ENCODE measurements at regions not wholly inside any gene's neighbourhood (a gene's known extent, or its start where the extent isn't known, plus 50 kb on each side); places are given as distances from the start of the nearest gene placed in this dataset.

DNA sequence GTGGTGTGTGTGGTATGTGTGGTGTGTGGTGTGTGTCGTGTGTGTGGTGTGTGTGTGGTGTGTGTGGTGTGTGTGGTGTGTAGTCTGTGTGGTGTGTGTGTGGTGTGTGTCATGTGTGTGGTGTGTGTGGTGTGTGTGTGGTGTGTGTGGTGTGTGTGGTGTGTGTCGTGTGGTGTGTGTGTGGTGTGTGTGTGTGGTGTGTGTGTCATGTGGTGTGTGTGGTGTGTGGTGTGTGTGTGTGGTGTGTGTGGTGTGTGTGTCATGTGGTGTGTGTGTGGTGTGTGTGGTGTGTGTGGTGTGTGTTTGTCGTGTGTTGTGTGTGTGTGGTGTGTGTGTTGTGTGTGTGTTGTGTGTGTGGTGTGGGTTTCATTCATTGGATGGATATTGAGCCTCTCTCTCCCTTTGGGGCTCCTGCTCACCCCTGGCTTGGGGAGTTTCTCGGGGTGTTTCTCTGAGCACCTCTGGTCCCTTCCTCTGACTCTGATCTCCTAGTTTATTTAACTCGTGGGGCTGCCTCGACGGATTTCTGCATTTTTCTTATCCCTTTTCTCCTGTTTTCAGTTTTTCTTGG, 145.8 kb downstream of the DNAJB6 start:
- DNase-seq, result no peak

DNA sequence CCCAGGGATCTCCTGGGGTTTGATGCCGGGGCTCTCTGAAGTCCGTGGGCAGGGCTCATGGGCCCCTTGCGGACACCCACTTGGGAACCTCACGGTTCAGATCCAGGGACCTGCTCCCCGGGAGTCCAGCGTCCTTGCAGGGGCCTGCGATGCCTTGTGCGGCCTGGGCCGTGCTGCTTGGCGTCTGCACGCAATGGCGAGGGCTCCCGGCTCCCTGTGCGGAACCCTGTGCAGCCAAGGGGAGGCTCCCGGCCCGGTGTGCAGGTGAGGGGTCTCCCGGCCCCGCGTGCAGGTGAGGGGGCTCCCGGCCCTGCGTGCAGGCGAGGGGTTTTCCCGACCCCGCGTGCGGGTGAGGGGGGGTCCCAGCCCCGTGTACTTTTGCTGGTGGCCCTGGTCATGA, 146.7 kb downstream of the DNAJB6 start:
- no peak for DNase-seq

DNA sequence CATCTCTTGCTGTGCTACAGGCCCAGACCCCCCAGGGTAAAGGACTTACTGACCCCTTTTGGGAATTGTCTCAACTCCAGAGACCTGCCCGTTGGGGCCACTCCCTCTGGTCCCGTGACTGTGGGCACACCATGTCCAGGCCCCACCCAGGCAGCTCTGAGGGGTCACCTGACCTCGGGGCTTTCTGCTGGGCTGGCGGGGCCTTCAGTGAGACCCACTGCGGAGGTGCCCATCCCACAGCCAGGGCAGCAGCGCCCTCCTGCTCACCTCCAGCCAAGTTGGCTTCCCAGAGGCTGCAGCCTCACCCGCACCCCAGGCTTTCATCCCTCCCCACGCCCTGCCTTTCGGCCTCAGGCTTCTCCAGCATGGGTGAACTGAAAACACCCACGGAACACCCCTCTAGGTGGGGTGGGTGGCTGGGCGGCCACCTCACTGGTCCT, 147.2 kb downstream of the DNAJB6 start:
- DNase-seq, result no peak

DNA sequence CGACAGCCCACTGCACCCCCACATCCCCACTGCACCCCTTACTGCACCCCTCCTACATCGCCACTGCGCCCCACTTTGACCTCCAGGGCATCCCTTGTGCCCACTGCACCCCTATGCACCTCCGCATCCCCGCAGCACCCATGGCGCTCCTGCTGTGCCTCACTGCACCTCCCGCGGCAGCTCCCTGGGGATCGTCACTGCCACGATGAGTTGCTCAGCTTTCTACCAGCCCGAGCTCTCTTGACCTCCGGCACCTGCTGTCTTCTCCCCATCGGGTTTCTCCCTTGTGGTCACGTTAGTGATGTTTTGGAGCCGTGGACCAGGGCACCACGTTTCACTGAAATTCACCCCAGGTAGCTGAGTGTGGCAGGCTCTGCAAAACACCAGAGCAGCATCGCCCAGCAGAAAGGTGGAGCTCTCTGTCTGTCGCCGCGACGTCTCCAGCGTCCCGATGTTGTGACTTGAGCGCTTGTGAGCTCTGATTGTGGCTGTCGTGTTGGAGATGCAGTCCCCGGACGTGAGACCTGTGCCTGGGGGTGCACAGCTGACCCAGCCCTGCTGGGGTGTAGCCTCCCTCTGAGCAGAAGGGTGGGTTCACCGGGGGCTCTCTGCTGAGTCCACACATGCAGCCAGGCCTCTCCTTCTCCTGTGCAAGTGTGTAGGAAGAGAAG, 147.7 kb downstream of the DNAJB6 start:
- DNase-seq, result no peak

DNA sequence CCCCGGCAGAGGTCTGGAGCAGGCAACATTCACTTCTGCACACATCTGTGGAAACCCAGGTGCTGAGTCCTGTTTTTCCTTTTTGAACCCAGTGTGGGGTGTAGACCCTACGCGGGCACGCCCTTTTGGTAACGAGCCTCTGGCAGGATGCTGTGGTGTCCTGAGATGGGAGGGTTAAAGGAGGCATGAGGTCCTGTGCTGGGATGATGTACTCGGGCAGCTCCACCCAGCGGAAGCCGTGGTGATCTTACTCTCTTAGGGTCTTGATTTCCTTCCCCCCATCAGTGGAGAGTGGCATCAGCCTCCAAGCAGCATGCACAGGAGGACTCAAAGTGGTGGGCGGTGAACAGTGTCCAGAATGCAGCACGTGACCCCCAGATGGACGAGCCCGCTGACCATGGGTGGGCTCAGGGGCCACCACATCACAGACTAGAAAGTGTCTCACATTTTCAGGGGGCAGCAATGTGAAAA, 148.6 kb downstream of the DNAJB6 start:
- no peak for DNase-seq

DNA sequence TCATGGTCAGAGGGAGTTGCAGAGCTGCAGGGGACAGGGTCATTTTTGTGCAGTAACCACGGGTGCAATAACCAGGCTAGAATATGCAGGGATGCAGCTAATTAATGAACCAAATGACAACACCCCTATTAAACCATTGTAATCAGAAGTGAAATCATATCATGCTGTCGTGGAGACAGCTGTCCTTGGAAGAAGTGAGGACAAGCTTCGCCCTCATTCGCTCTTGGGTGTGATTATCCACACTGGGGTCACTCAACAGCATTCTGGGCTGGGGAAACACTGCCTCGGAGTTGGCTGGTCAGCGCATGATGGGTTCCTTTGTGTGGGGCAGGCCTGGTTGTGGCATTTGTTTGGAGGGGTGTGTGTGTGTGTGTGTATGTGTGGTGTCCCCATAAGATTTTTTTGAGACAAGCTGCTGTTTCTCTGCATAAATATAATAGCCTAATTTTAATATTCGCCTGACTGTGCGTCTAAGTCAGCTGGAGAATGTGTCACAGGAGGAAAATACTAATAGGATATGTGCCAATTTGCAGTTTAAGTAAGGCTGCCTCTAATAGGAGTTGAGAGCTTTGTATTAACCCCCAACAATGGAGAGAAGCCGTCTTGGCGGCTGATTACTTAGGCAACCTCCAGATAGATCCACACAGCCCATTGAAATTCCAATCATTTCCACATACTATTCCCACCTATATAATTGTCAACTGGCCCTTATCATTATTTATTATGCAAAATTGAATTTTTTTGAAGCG, 149.4 kb downstream of the DNAJB6 start:
- no peak for DNase-seq

DNA sequence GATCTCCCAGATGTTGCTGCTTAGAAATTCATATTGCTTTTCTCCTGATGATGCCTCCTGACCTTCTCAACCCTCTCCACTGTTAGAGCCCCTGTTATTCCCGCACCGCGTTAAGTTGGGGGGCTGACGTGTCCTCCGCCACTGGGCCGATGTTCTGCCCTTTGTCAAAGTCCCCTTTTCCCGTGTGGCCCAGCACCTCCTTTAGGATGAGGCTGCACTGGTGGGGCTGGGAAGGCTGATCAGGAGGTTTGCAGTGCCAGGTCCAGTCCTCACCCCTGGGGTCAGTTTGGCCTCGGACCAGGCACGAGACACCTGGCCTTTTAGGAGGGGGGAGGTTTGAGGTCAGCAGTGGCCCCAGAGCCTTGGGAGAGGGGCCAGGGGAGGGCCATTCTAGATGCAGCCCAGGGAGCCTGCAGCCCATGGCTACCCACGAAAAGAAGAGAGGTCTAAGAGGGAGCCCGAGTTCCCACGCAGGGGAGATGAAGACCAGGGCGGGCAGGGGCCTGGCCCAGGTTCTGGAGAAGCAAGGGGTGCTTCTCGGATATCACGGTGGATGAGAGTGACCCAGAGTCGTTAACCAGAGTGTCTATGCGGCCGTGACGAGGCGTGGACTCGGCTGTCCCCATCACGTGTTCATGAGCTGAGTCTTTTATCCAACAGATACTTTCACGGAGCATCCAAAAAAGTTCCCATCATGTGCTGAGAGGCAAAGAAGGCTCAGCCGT, 150.4 kb downstream of the DNAJB6 start:
- DNase-seq, result no peak

DNA sequence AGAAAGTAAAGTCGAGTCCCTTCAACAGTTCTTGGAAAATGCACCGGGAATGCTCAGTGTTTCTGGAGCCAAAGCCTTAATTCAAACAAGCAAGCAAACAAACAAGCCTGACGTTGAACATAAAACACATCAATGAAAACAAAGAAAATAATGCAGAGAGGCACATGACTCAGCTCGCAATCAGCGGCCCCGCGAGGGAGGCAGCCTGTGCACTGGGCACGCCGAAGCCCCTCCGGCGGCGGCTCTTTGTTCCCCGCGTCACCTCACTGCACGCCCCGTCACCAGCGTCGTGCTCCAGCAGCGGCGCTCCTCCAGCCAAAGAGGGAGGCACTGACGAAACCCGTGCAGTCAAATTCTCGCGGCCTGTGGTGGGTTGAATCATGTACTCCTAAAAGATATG, 151.5 kb downstream of the DNAJB6 start:
- no peak for DNase-seq

DNA sequence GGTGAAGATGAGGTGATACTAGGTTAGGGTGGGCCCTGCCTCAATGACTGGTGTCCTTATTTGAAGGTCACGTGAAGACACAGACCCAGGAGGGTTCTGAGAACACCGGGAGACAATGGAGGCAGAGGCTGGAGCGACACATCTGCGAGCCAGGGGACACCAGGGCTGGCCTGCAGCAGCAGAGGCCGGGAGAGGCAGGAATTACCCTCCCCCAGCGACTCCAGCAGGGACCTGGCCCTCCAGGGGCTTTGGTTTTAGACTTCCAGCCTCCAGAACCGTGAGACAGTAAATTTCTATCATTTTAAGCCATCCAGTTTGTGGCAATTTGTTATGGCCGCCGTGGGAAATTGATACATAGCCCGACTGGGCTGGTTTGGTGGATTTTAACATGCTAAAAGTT, 152.2 kb downstream of the DNAJB6 start:
- no peak for DNase-seq

All from EL (cell line).